ENCODE measurements at regions not wholly inside any gene's neighbourhood (a gene's known extent, or its start where the extent isn't known, plus 50 kb on each side); places are given as distances from the start of the nearest gene placed in this dataset.

DNA sequence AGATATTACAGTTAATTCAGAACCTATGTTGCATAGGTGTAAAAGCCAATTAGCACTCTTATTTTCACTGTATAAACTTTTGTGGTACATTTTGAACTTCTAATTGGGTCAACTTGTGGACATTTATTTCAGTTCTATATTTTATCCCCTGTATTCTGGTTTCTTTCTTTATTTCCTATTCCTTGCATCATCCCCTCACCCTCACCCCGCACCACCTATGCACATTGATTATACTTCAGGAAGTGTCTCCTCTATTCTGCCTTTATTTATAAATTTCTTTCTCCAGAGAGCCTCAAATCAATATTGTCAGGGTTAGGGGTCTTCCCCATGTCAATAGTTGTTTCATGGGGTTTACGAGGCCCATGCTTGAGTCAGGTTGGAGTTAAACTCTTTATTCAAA lies 83.1 kb downstream of the TEX13C start:
- TF ChIP-seq, protein P1, sequence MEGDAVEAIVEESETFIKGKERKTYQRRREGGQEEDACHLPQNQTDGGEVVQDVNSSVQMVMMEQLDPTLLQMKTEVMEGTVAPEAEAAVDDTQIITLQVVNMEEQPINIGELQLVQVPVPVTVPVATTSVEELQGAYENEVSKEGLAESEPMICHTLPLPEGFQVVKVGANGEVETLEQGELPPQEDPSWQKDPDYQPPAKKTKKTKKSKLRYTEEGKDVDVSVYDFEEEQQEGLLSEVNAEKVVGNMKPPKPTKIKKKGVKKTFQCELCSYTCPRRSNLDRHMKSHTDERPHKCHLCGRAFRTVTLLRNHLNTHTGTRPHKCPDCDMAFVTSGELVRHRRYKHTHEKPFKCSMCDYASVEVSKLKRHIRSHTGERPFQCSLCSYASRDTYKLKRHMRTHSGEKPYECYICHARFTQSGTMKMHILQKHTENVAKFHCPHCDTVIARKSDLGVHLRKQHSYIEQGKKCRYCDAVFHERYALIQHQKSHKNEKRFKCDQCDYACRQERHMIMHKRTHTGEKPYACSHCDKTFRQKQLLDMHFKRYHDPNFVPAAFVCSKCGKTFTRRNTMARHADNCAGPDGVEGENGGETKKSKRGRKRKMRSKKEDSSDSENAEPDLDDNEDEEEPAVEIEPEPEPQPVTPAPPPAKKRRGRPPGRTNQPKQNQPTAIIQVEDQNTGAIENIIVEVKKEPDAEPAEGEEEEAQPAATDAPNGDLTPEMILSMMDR (IDR thresholded peaks at IDR 0.05; ENCODE audit: insufficient read depth, low read depth, low read length): no peak
- no peak for TF ChIP-seq EZH2 (IDR thresholded peaks at IDR 0.05; ENCODE audit: insufficient read depth, low read length)

Data from astrocyte (in vitro differentiated cells and primary cell).